Activated T-helper 1 cell treated with anti-CD3 and anti-CD28 coated beads, Interleukin-2, amount 50 U/mL, for 16 hours (primary cell): ENCODE measurements at regions not wholly inside any gene's neighbourhood (a gene's known extent, or its start where the extent isn't known, plus 50 kb on each side); places are given as distances from the start of the nearest gene placed in this dataset.

Experiments used
- DNase-seq, 2 donors: peaks; one replicate each; pipeline ENCODE4 v3.0.0-alpha.2; 2020; ENCODE audit warnings: low read depth in 1 of 2, low spot score in 1 of 2

- no peak for DNase-seq
Observed at GRCh38 chr3:43210049-43211027, 76.0 kb upstream of the SNRK start.

- DNase-seq = no peak
Observed at GRCh38 chr3:43207628-43208085, 78.7 kb upstream of the SNRK start.

- no peak for DNase-seq
Observed at GRCh38 chr3:43206632-43207031, 79.7 kb upstream of the SNRK start.

- DNase-seq = no peak
Observed at GRCh38 chr3:43206105-43206504, 80.2 kb upstream of the SNRK start.

- DNase-seq = no peak
Observed at GRCh38 chr3:43203022-43203421, 83.3 kb upstream of the SNRK start.

GRCh38 chr3:43201581-43201980, 84.8 kb upstream of the SNRK start:
- DNase-seq = no peak

GRCh38 chr3:43199645-43200306, 86.6 kb upstream of the SNRK start:
- DNase-seq = no peak

- DNase-seq = no peak
Observed at GRCh38 chr3:43198791-43199644, 87.3 kb upstream of the SNRK start.

GRCh38 chr3:43198301-43198700, 88.0 kb upstream of the SNRK start:
- DNase-seq = no peak

- DNase-seq = no peak
Observed at GRCh38 chr3:43197181-43197580, 89.2 kb upstream of the SNRK start.

GRCh38 chr3:43196721-43197120, 89.6 kb upstream of the SNRK start:
- DNase-seq = no peak

- DNase-seq = no peak
Observed at GRCh38 chr3:43195115-43195498, 89.2 kb upstream of the POMGNT2 start.

GRCh38 chr3:43194490-43195114, 88.7 kb upstream of the POMGNT2 start:
- DNase-seq = peak in 1 of 2 donors; percentile 14

GRCh38 chr3:43194069-43194468, 88.2 kb upstream of the POMGNT2 start:
- DNase-seq = no peak

- no peak for DNase-seq
Observed at GRCh38 chr3:43192028-43192427, 86.1 kb upstream of the POMGNT2 start.

- no peak for DNase-seq
Observed at GRCh38 chr3:43191116-43191515, 85.2 kb upstream of the POMGNT2 start.

- no peak for DNase-seq
Observed at GRCh38 chr3:43190670-43191069, 84.8 kb upstream of the POMGNT2 start.

- no peak for DNase-seq
Observed at GRCh38 chr3:43187836-43188479, 82.1 kb upstream of the POMGNT2 start.

GRCh38 chr3:43185983-43186314, 80.1 kb upstream of the POMGNT2 start:
- no peak for DNase-seq

- no peak for DNase-seq
Observed at GRCh38 chr3:43185274-43185982, 79.5 kb upstream of the POMGNT2 start.
